OCI-LY3 (cell line): ENCODE measurements at regions not wholly inside any gene's neighbourhood (a gene's known extent, or its start where the extent isn't known, plus 50 kb on each side); places are given as distances from the start of the nearest gene placed in this dataset.

Experiments used
- CTCF ChIP-seq: fragments of 200-600, 300-600 bp; sonication (generic); IDR thresholded peaks from 2 replicates; pipeline ENCODE4 v1.5.1; 2014; ENCODE audit warnings: antibody characterized with exemption, low read length, low read depth
- EZH2phosphoT487 ChIP-seq: fragments of 200-600 bp; shearing (Covaris generic); IDR thresholded peaks from 2 replicates; pipeline ENCODE4 v1.6.1; 2018; ENCODE audit warnings: antibody characterized with exemption, mixed run types, low read depth

- TF ChIP-seq EZH2phosphoT487 (no peak), CTCF (no peak)
Observed at GRCh38 chr2:65754219-65754618, 321.8 kb upstream of the SPRED2 start.
